ENCODE measurements at regions not wholly inside any gene's neighbourhood (a gene's known extent, or its start where the extent isn't known, plus 50 kb on each side); places are given as distances from the start of the nearest gene placed in this dataset.
A peak's percentile ranks its signal among the peaks of the same experiment; 100 is the strongest.
"Not testable (repeated sequence)": the region's sequence is repeated elsewhere in the genome, so short reads cannot be mapped to it uniquely, and the experiment has no call there.

DNA sequence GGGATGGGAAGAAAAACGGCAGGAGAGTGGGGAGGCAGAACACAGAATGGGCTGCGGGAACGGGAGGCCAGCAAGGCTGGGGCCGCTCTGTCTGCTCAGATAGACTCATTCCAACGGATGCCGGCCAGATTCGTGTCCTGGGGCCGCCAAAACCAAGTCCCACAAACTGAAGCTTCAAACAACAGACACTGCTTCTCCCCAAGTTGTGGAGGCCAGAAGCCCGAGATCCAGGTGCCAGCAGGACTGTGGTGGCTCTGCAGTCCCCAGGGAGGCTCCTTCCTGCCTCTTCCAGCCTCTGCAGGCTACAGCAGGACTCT is 100.6 kb downstream of the ADRA2C start:
- DNase-seq (ENCODE audit: low spot score): no peak

DNA sequence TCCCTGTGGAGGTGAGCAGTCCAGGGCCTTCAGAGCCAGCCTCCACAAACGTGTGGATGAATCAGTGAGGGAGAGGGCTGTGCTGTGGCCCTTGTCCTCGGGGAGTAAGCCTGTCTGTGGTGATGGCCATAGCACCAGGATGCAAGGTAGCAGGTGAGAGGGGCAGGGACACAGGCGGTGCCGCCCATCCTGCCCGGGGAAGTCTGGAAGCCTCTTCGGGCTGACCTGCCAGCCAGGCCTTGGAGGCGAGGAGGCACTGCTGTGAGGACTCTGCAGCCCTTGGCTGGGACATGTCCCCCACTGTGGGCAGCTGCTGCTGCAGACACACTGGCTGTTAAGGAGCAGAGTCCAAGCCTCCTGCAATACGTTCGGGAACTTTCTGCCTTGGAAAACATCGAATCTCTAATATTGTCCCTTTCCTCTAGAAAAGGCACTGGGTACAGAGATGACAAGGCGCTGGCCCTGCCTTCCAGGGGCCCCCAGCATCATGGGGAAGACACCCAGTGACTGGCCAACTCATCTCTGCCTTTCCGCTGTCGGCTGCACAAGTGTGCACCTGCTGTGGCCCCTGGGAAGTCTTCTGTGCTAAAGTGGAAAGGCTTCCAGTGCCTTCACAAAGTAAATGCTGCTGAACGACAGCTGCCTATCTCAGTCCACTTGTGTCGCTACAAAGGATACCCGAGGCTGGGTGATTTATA is 101.4 kb downstream of the ADRA2C start:
- no peak for DNase-seq (ENCODE audit: low spot score)

DNA sequence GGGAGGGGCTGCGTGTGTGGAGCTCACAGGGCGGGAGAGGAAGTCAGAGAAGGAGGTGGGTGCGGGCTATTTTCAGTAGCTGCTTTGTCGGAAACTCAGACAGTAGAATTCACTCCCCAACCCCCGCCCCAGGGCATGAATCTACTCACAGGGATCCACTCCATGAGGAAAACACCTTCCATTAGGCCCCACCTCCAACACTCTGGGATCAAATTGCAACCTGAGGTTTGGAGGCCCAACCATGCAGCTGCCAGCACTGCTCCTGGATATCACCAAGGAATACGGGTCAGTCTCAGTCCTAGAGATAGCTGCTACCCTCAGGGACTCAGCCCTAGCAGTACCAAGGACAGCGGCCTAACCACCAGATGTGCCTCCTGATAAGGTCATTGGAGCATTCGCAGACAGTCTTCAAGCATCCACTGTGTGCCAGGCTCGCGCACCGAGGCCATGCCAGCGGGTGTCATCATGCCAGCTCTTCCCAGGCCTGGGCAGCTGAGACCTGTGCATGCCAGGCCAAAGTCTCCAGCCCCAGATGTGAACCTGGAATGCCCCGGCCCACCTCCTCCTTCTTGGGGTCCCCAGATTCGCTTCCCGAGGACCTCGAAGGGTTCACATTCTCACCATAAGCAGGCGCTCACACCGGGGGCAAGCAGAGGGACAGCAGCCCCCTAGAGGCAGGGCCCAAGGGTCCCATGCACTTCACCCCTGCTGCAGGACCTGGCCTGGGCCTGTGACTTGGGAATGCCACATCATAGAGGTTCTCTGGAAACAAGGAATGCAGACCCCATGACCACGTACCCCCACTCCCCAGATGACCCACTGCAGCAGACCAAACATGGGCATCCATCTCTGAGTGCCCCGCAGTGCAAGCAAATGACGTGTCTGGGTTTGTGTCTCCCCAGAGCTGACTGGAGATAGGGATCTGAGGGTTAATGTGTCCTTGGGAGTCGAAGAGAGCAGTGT is 102.3 kb downstream of the ADRA2C start:
- peak; percentile 10 for DNase-seq (ENCODE audit: low spot score)

GRCh38 chr4:3869174-3869572 is 103.0 kb downstream of the ADRA2C start:
- no peak for DNase-seq (ENCODE audit: low spot score)

DNA sequence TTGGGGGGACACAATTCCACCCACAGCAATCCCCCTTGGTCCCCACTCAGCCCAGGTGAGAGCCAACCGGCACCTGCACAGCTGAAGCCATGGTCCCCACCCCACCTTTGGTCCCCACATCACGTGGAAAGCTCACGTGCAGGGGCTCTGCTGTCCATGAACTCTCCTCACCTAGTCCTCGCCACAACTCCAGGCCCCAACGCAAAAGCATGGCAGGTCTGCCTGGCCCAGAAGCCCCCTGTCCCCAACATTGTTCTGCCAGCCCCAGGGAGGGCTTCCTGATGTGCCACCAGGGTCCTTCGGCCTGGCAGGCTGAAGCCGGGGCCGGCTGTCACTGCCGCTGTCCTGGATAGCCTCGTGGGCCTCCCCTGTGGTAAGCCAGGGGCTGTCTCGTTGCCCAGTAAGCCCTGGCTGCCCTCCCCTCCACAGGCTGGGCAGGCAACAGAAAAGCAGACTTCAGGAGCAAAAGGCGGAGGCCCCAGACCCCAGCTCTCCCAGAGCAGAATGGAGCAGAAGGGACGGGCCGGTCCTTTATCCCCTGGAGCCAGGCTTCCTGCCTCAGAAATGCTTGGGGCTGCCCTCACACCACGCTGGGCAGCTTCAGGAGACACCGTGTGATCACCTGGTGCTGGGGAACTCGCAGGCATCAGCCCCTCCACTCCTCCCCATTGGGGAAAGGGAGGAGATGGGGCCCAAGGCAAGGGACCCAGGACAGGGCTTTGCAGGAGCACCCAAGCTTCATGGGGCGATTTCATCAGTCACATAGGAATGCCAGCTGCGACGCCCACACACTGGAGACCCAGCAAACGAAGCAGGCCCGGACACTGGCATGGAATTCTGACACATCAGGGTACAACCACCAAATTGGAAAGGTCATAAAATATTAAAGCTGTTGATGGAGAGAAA is 103.7 kb downstream of the ADRA2C start:
- no peak for DNase-seq (ENCODE audit: low spot score)

DNA sequence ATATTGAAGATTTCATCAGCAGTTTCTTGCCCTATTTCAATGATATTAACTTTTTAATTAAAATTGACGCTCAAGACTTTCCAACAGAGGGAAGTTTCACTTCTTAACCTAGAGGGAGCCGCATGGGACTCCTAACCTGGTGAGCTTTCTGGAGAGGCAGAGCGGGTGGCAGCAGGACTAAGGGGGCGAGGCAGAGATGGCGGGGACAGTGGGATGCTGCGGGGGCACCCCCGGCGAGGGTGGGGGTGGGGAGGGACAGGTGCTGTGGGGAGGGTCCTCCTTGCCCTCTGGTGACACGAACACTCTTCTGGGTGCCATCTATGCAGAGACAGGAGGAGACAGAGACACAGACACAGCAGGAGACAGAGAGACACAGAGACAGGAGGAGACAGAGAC is 104.4 kb downstream of the ADRA2C start:
- DNase-seq (ENCODE audit: low spot score): no peak

- DNase-seq (ENCODE audit: low spot score): no peak
Measured at GRCh38 chr4:3871181-3871852, 105.1 kb downstream of the ADRA2C start.

DNA sequence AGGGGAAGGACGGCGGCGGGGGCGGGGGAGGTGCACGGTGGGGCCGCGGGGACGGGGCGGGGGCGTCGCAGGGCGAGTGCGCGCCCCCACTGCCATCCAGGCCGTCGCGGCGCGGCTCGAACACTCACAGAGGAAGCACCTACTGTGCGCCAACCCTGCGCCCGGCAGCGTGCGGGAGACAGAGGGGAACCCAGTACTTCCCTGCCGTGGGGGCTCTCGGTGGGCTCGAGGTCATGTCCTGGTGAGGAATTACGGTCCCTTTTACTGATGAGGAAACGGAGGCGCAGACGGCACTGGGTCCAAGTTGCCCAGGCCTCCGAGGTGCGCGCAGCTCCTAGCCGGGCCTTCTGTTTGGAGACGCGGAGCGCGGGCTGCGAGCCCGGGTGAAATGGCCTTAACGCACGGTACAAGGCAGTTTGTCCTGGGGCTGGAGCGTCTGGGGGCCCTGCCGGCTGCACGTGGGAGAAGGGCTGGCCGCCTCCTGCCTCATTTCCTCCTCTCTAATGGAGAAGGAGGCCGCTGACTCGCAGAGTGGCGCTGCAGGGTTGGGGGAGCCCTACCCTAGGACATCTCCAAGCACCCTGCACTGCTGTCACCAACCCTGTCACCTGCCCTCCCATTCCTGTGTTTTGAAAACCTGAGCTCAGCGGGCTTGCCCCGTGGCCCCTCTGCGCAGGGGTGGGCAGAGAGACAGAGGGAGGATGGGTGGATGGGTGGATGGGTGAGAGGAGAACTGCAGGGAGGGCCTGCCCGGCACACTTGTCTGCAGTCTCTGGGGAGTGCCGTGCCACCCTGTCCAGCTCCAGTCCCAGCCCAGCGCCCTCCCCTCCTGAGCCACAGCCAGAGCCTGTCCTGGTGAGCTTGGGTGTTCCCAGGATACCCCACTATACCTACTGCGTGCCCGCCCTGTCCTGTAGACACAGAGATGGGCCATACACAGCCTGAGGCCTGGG is 106.0 kb downstream of the ADRA2C start:
- DNase-seq (ENCODE audit: low spot score): no peak

GRCh38 chr4:3872834-3873313 is 106.7 kb downstream of the ADRA2C start:
- no peak for DNase-seq (ENCODE audit: low spot score)

GRCh38 chr4:3873408-3874027 is 107.3 kb downstream of the ADRA2C start:
- DNase-seq (ENCODE audit: low spot score): no peak

GRCh38 chr4:3874028-3874415 is 107.8 kb downstream of the ADRA2C start:
- DNase-seq (ENCODE audit: low spot score): no peak

DNA sequence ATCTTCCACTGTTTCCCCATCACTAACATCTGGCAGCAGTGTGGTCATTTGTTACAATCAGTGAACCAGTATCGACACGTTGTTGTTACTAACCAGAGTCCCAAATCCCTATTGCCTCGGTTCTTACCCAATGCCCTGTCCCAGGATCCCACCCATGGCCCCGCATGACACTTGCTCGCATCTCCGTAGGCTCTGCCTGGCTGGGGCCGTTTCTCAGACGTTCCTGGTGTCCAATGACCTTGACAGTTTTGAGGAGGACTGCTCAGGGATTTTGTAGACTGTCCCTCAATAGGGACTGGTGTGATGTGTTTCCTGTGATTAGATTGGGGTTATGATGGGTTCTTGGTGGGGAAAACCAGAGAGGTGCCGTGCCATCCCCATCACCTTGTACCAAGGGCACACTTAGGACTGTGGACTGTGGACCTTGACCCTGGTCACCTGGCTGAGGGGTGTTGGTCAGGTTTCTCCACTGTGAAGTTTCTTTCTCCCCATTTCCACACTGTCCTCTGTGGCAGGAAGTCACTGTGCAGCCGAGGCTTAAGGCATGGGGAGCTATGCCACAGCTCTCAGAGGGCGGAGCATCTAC is 108.4 kb downstream of the ADRA2C start:
- no peak for DNase-seq (ENCODE audit: low spot score)

- DNase-seq (ENCODE audit: low spot score): no peak
Measured at GRCh38 chr4:3875466-3875865, 109.3 kb downstream of the ADRA2C start.

DNA sequence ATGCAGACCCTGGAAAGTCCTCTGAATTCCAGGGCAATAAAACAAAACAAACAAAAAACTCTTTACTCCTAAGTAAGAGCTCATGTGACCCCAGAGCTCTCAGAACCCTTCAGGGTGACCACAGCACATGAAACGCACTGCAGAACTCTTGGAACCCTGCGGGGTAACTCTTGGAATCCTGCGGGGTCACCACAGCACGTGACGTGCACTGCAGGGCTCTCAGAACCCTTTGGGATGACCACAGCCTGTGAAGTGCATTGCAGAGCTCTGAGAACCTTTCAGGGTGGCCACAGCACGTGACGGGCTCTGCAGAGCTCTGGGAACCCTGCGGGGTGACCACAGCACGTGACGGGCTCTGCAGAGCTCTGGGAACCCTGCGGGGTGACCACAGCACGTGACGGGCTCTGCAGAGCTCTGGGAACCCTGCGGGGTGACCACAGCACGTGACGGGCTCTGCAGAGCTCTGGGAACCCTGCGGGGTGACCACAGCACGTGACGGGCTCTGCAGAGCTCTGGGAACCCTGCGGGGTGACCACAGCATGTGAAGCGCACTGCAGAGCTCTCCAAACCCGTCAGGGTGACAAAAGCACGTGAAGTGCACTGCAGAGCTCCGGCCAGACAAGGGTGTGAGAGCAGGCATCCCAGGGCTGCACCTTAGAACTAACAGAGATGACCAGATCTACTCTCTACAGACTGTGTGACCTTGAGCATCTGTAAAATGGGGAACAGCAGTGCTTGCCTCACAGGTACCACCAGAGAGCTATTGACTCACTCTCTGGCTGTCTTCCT is 110.1 kb downstream of the ADRA2C start:
- not testable (repeated sequence) for DNase-seq (ENCODE audit: low spot score)

DNA sequence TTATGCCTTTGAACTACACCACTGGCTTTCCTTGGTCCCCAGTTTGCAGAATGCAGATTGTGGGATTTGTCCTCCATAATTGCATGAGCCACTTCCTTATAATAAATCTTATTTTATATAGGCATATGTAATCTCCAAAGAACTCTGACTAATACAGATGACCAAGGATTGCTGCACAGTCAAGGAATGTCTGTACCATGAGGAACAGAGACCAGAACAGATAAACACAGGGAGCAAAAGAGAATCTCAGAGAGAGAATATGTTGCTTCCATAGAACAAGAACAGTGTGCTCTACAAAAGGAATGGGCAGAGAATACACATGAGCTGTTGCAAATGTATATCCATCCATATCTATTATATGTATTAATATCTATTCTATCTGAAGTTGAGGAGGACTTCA is 111.1 kb downstream of the ADRA2C start:
- no peak for DNase-seq (ENCODE audit: low spot score)

- no peak for DNase-seq (ENCODE audit: low spot score)
Measured at GRCh38 chr4:3877868-3878267, 111.7 kb downstream of the ADRA2C start.

DNA sequence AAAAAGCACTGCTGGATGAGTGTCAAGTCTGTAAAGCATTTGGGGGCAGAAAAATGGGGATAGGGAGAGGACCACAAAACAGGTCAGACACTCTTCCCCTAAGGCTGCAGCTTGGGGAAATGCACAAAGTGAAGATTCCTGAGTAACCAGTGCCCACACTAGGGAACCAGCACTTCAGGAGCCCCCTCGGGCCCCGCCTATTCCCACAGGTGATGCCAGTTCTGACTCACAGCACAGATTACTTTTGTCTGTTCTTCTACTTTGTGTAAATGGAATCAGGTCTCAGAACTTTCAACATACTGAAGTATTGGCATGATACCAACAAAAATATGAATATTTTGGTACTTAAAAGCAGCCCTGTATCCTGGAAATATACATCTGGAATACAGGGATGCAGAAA is 112.5 kb downstream of the ADRA2C start:
- no peak for DNase-seq (ENCODE audit: low spot score)

- no peak for DNase-seq (ENCODE audit: low spot score)
Measured at GRCh38 chr4:3879681-3880614, 113.8 kb downstream of the ADRA2C start.

All from COLO829 (cell line).